ENCODE measurements at regions not wholly inside any gene's neighbourhood (a gene's known extent, or its start where the extent isn't known, plus 50 kb on each side); places are given as distances from the start of the nearest gene placed in this dataset.

DNA sequence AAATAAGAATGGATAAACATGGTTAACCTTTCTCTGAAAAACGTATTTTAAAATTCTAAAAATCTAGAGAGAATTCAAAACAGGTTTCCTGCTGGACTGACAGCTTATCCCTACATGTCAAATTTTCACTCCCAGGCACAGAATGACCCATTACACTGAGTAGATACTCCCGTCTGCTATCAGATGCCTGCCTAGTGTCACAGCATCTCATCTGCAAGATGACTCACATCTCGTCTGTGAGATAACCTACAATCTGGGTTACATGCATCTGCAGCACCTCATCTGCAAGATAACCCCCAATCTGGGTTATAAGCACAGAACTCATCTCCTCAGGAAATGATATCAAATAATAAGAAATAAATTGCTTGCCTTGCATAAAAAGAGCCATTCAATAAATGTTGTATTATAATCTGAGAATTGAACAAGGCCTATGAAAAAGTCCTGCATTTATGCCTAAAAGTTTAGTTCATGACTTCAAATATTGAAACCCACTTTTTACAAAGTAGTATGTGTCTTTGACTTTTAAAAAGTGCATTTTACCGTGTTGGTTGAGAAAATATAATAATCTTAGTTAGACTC is 188.3 kb upstream of the THBS1 start:
- FAIRE-seq: no peak
- no peak for DNase-seq (ENCODE audit: low spot score in 2 of 2)

- DNase-seq (ENCODE audit: low spot score in 2 of 2) (no peak), FAIRE-seq (no peak)
These were observed 187.1 kb upstream of the THBS1 start for GRCh38 chr15:39393575-39394335.

DNA sequence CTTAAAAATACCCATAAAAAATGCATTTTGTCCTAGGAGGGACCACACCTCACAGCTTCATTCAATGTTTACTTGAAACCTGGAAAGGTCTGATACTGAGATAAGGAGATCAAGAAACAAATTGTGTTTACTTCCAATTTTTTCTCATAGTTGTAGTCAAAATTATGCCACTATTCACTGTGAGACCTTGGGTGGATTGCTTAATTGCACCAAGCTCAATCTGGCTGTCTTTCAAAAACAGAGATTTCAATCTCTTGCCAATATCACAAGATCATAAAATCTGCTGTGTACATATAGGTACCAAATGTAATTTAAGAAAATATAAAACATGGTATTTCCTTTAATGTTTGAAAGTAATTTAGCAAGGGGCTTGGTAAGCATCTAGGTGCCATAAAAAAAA is 186.4 kb upstream of the THBS1 start:
- FAIRE-seq (no peak), DNase-seq (ENCODE audit: low spot score in 2 of 2) (no peak)

DNA sequence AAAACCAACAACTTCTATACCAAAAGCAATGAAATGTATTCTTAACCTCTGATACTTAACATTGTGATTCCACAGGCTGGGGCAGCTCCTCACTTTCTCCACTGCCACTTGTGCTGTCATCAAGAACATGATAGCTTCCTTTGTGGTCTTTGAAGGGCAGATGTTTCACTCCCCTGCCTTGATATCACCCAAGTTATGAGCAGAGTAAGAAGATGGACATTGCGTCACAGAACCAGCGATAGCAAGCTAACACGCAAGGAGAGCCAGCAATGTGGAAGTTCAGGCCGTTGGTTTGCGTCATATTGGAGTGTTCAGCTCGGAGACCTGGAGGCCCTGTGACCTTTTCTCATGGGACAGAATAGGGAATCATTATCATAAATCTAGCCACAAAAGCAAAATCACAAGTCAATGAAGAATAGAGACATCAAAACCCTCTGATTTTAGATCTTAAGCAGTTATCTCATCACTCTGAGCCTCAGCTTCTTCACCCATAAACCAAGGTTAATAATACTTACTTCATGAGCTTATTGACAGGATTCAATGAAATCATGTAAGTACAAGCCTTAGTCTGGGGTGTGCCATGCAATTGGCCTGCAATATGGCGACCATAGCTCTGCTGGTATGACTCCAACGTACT is 183.8 kb upstream of the THBS1 start:
- FAIRE-seq: no peak

DNA sequence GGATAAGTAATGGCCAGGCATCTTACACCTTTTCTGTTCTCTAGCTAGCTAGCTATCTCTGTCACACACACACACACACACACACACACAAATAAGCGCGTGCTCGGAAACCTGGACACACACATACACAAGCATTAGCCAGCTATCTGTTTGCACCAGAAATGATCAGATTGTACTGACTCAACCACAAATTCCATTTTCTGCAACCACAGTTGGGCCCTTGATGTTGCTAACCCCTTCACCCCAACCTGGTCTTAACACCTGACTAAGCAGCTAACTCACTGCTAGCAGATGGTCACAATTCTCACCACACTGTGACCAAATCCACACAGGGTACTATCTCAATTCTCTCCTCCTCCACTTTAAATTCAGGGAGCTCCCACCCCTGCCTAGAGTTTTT is 183.0 kb upstream of the THBS1 start:
- FAIRE-seq (no peak), DNase-seq (ENCODE audit: low spot score in 2 of 2) (no peak)

More for the DNA sequence above, 183.8 kb upstream of the THBS1 start:
- no peak for DNase-seq (ENCODE audit: low spot score in 2 of 2)

- FAIRE-seq: no peak
- no peak for DNase-seq (ENCODE audit: low spot score in 2 of 2)
These were observed 181.3 kb upstream of the THBS1 start for GRCh38 chr15:39399600-39399999.

- FAIRE-seq: no peak
- no peak for DNase-seq (ENCODE audit: low spot score in 2 of 2)
These were observed 180.9 kb upstream of the THBS1 start for GRCh38 chr15:39400002-39400401.

- FAIRE-seq: no peak
- no peak for DNase-seq (ENCODE audit: low spot score in 2 of 2)
These were observed 179.9 kb upstream of the THBS1 start for GRCh38 chr15:39400821-39401550.

DNA sequence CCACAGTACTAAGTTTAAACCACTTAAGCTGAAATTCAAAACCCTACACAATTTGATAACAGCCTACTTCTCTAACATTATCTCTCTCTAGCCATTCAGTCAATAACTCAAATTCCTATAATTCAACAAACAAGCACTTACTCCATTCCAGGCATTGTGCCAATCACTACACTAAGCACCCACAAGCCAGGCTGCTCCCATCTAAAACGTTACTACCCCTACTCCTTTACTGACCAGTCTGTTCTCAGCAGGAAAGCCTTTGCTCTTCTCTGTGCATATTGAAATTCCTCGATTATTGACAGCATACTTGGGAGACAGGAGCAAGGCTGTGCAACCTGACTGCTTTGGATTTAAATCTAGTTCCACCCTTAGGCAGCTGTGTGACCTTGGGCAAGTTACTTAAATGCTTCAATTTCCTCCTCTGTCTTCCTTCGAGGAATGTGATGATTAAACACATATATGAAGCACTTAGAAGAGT is 177.2 kb upstream of the THBS1 start:
- DNase-seq (ENCODE audit: low spot score in 2 of 2): no peak
- FAIRE-seq: no peak

GRCh38 chr15:39404767-39405181 is 176.1 kb upstream of the THBS1 start:
- FAIRE-seq: no peak
- no peak for DNase-seq (ENCODE audit: low spot score in 2 of 2)

DNA sequence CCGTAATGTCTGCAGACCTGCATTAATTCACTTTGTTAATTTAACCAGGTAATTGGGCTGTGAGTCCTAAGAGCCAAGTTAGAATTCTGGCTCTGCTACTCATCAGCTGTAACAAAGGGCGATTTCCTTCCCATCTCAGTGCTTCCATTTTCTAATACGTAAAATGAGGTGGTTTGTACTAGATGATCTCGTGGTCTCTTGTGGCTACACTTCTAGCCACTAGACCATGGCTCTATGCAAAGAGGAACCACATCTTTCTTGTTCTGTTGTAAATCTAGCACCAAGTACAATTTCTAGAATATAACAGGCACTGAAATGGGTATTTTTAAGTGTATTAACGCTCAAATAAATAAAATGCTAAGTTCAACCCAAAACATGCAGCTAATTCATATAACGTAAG is 174.4 kb upstream of the THBS1 start:
- DNase-seq (ENCODE audit: low spot score in 2 of 2) (no peak), FAIRE-seq (no peak)

DNA sequence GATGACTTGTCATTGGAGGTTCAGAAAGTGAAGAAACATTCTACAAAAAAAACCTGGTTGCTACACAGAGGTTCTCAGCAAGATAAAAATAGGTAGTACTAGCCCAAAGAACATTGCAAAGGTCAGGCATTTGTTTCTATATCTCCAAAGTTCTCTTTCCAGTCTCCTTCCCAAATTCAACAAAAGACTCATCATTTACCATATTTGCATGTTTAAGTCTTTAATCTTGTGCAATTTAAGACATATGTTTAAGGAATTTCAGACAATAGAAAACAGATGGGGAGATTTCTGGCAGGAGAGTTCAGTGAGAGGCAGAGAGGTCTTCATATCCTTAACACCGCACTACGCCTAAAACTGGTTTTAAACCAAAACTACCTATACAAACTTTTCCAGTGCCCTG is 173.8 kb upstream of the THBS1 start:
- DNase-seq (ENCODE audit: low spot score in 2 of 2) (no peak), FAIRE-seq (no peak)

GRCh38 chr15:39409876-39410530 is 170.9 kb upstream of the THBS1 start:
- FAIRE-seq (no peak), DNase-seq (ENCODE audit: low spot score in 2 of 2) (no peak)

- FAIRE-seq (no peak), DNase-seq (ENCODE audit: low spot score in 2 of 2) (no peak)
These were observed 169.5 kb upstream of the THBS1 start for GRCh38 chr15:39411102-39411989.

- FAIRE-seq (no peak), DNase-seq (ENCODE audit: low spot score in 2 of 2) (no peak)
These were observed 167.3 kb upstream of the THBS1 start for GRCh38 chr15:39413558-39413957.

DNA sequence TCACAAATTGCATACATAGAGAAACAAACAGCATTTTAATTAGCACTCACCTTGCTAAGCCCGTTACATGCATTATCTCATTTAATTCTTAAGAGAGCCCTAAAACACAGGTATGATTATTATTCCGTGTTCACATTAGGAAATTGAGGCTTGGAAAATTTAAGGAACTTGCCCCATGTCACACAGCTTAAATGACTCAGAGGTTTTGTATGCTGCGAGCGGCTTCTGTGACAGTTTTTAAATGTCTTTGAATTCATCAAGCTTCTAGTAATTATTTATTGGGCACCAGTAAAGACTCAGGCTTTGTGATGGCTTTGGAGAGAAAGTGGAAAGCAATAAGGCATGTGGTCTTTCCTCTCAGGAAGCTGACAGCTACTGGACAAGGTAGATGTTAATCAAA is 166.7 kb upstream of the THBS1 start:
- FAIRE-seq: no peak
- DNase-seq (ENCODE audit: low spot score in 2 of 2): no peak

DNA sequence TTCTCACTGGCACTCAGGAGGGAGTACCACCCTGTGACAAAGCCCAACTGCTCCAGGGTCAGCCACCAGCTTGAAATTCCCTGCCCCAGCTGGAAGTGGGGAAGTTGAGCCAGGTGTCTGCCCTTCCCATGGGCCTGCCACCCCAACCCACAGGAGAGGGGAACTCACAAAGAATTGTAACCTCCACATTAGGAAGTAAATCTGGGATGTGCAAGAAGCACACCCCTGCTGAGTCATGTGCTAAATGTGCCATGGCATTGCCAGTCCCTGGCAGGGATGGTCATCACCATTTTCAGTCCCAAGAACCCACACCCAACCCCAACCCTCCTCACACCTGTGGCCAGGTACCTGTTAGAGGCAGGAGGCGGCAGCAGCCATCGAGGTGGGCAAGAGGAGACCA is 165.2 kb upstream of the THBS1 start:
- DNase-seq (ENCODE audit: low spot score in 2 of 2) (no peak), FAIRE-seq (no peak)

DNA sequence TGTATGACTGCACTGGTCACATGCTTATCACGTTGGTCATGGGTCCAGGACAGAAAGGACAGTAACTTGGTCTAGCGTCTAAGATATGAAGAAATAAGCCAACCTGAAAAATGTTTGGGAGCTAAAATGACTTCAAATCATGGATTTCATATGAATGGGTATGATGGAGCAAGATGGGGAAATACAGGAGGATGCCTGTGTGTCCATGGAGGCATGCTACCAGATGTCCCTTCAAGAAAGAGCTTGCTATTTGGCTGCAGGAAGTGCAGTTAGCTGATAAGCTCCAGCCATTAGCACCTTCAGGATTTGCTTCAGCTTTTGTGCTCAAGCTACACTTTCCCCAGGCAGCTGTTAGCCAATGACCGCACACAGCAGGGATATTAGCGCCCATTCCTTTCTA is 164.6 kb upstream of the THBS1 start:
- FAIRE-seq: no peak
- DNase-seq (ENCODE audit: low spot score in 2 of 2): no peak

GRCh38 chr15:39417366-39418134 is 163.3 kb upstream of the THBS1 start:
- DNase-seq (ENCODE audit: low spot score in 2 of 2) (no peak), FAIRE-seq (no peak)

Data from frontal cortex (tissue), 3 donors.